VCaP (cell line): ENCODE measurements at regions not wholly inside any gene's neighbourhood (a gene's known extent, or its start where the extent isn't known, plus 50 kb on each side); places are given as distances from the start of the nearest gene placed in this dataset.

ENCODE experiments used
- H3K27ac ChIP-seq: fragments of 450-650 bp; 2 replicates; pipeline ENCODE4 v1.5.1; 2017
- TF ChIP-seq, protein P1 (sequence below): fragments of 450-650 bp; conservative IDR thresholded peaks from 2 replicates; pipeline ENCODE4 v1.5.1; 2017; ENCODE audit warnings: mild to moderate bottlenecking, moderate library complexity

DNA sequence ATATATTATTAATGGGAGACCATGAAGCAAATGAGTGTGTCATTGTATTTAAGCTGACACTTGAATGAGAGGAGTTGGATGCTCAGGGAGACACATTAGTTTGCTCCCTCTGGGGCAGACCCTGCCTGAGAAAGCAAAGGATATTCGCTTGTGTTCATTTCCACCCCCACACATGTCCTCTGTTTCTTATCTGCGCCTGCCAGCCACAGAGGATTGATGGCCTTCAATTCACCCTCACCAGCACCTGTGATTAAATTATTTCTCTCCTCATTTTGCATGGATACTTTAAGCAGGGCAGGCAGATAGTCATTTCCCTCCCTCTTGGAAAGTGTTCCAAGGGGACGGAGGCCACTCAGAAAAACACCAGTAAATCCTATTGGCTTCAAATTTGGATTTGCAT, 185.2 kb upstream of the GMDS start:
- H3K27ac ChIP-seq = no peak overlapping the region
- TF ChIP-seq, protein P1, sequence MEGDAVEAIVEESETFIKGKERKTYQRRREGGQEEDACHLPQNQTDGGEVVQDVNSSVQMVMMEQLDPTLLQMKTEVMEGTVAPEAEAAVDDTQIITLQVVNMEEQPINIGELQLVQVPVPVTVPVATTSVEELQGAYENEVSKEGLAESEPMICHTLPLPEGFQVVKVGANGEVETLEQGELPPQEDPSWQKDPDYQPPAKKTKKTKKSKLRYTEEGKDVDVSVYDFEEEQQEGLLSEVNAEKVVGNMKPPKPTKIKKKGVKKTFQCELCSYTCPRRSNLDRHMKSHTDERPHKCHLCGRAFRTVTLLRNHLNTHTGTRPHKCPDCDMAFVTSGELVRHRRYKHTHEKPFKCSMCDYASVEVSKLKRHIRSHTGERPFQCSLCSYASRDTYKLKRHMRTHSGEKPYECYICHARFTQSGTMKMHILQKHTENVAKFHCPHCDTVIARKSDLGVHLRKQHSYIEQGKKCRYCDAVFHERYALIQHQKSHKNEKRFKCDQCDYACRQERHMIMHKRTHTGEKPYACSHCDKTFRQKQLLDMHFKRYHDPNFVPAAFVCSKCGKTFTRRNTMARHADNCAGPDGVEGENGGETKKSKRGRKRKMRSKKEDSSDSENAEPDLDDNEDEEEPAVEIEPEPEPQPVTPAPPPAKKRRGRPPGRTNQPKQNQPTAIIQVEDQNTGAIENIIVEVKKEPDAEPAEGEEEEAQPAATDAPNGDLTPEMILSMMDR = no peak

DNA sequence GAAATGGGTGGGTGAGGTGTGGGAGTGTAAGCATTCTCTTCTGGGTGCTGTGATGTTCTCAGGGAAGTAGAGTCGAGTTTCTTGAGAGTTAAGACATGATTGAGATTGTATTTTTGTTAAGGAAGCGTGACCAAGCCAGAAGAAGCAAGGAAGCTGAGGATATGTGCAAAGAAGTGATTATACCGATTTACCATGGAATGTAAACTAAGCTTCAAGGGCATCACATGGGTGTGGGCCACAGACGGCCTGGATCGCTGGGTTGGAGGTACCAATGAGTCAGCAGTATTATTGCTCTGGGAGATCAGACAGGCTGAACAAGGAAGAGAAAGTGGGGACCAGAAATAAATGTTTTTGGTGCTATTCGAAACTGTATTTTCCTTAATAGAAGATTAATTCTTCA, 184.1 kb upstream of the GMDS start:
- no peak overlapping the region for H3K27ac ChIP-seq
- TF ChIP-seq, protein P1 = no peak

DNA sequence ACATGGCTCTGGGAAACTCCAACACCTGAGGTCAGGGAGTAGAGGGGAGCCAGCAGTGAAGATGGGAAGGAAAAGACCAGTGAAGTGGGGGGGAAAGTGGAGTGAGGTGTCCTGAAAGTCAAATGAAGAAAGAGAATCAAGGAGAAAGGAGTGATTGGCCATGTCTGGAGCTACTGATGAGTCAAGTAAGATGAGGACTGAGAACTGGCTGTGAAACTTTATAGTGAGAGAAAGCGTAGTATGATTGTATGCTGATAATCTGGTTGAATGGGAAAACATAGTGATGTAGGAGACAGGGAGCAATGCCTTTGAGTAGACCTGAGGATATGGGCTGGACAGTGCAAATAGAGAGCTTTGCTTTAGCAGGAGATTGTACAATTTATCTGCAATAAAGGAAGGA, 183.6 kb upstream of the GMDS start:
- TF ChIP-seq, protein P1 = no peak
- no peak overlapping the region for H3K27ac ChIP-seq

DNA sequence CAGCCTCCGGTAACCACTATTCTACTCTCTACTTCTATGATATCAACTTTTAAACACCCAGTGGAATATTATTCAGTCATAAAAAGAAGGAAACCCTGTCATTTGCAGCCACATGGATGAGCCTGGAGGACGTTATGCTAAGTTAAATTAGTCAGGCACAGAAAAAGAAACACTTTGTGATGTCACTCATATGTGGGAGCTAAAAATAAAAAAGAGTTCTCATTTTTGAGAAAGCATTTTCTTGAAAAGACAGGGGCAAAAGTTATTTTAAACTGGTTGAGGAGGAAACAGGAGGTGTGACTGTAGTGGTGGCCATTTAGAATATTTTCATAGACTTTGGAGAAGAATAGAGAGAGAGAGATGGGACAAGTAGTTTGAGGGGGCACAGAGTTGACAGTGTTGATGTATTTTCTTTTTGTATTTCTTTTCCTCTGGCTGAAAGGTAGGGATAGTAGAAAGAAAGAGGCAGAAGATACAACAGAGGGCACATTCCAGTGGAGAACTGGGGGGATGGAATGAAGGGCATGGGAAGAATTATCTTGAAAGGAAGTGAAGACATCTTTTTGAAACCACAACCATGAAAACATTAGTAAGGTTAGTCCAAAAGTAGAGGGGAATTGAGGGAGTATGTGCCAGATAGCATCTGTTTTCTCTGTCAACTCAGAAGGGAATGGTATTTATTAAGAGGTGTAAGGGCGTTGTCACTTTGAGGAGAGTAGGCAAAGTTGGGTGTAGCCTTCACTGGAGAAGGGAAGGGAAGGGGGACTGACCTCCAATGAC, 181.3 kb upstream of the GMDS start:
- TF ChIP-seq, protein P1 = no peak
- no peak overlapping the region for H3K27ac ChIP-seq

DNA sequence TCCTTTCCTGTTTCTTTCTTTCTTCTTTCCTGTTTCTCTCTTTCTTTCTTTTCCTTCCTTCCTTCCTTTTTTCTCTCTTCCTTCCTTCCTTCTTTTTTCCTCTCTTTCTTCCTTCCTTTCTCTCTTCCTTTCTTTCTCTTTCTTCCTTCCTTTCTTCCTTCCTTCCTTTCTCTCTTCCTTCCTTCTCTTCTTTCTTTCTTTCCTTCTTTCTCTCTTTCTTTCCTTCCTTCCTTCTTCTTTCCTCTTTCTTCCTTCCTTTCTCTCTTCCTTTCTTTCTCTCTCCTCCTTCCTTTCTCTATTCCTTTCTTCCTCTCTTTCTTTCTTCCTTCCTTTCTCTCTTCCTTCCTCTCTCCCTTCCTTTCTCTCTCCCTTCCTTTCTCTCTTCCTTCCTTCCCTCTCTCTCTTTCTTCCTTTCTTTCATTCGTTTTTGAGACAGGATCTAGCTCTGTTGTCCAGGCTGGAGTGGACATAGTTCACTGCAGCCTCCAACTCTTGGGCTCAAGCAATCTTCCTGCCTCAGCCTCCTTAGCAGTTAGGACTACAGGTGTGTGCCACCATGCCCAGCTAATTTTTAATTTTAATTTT, 170.8 kb upstream of the GMDS start:
- H3K27ac ChIP-seq = no peak overlapping the region
- TF ChIP-seq, protein P1 = no peak

DNA sequence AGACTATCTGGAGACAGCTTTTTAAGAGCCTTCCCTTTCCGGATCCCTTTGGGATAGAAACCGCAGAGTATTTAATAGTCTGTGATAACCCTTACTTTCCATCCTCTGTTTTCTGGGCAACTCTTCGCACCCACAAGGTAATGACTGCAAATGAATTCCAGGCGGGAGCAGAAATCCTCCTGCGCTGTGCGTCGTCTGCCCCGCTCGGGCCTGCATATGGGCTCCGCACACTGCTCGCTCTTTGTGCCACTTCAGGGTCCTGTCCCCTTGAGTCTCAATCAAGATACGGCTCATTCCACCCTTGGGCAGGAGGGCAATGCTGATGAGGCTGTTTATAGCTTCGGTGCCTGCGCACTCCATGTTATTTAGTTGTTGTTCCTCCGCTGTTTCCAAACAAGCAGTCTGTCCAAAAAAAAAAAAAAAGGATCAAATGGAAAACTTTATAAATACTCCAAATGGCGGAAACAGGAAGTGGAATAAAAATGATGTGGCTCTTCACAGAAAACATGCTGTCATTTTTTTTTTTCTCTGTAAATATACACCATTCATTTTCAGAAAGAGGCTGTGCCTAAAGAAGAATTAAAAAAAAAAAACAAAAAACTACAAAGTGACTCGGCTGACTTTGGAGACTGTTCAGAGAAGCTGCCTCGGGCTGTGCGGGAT, 169.6 kb upstream of the GMDS start:
- TF ChIP-seq, protein P1 = no peak

DNA sequence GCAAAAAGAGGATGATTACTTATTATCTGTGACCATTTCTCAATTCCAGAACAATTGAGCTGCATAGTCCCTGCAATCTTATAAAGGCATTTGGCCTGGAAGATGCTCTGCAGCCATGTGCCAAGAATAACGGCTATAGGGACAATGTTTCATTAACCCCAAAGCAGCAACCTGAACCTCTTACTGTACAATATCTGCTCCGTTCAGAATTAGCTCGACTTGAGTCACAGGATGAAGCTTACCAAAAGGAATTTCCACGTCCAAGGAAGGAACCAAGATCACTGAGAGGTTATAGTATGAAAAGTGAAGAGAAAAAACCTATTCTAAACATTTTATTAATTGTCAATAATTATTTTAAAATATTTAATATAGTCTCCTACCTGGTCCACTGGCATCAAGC, 167.3 kb upstream of the GMDS start:
- TF ChIP-seq, protein P1 = no peak
- no peak overlapping the region for H3K27ac ChIP-seq

More for the DNA sequence above, 169.6 kb upstream of the GMDS start:
- no peak overlapping the region for H3K27ac ChIP-seq
